ENCODE measurements at regions not wholly inside any gene's neighbourhood (a gene's known extent, or its start where the extent isn't known, plus 50 kb on each side); places are given as distances from the start of the nearest gene placed in this dataset.

DNA sequence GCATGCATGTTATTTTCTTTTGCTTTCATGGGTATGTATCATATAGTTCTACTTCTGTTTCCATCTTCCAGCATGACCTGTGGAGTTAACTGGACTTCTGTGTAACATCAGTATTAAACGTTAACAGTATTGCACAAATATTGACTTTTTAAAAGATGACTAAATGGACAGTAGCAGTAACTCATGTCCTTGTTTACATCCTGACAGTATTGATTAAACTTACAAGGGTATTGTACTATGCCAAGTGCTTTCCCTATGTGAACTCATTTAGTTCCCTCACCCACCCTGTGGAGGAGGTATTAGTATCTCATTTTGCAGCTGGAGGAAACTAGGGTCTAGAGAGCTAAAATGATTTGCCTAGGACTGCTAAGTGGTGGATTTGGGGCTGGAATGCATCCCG lies 128.7 kb upstream of the SLC10A2 start:
- H3K27me3 ChIP-seq (ENCODE audit: control insufficient read depth, insufficient read depth, low read length): no peaks in the 10 kb centered on the region
- H3K36me3 ChIP-seq (ENCODE audit: control insufficient read depth, insufficient read depth, low read length): no peaks in the 10 kb centered on the region
- DNase-seq (ENCODE audit: low read depth, low spot score): no peak
- H3K27ac ChIP-seq (ENCODE audit: low read length): no peak overlapping the region
- H3K4me1 ChIP-seq (ENCODE audit: control insufficient read depth, insufficient read depth, low read length): no peaks in the 10 kb centered on the region
- no CpG with 5 or more reads among the region's 2 CpGs for WGBS (ENCODE audit: insufficient coverage, insufficient read length)
- H3K9me3 ChIP-seq (ENCODE audit: control insufficient read depth, insufficient read depth, low read length): no peaks in the 10 kb centered on the region
- no peak overlapping the region for H3K4me3 ChIP-seq (ENCODE audit: low read length)

GRCh38 chr13:103192511-103193135 lies 126.4 kb upstream of the SLC10A2 start:
- Histone ChIP-seq H3K9me3 (ENCODE audit: control insufficient read depth, insufficient read depth, low read length) (no peaks in the 10 kb centered on the region), H3K27me3 (ENCODE audit: control insufficient read depth, insufficient read depth, low read length) (no peaks in the 10 kb centered on the region), H3K4me3 (ENCODE audit: low read length) (no peak overlapping the region), H3K4me1 (ENCODE audit: control insufficient read depth, insufficient read depth, low read length) (no peaks in the 10 kb centered on the region), H3K27ac (ENCODE audit: low read length) (no peak overlapping the region), H3K36me3 (ENCODE audit: control insufficient read depth, insufficient read depth, low read length) (no peaks in the 10 kb centered on the region)
- no CpG with 5 or more reads among the region's 1 CpG for WGBS (ENCODE audit: insufficient coverage, insufficient read length)
- no peak for DNase-seq (ENCODE audit: low read depth, low spot score)

DNA sequence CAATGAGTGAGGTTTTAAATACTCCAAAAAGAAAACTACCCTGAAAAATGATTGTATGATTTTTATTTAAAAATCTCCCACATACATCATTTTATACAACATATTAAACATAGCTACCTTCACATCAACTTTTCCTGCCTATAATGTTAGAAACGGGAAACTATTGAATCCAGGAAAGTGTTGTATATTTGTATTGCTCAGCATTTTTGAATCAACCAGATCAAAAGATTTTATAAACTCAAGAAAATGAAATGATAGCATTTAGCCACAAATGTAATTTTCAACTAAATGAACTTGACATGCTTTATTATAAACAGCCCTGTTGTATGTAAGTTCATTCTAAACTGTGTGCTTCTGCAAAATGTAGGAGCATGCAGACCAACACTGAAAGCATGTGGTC lies 124.6 kb upstream of the SLC10A2 start:
- H3K36me3 ChIP-seq (ENCODE audit: control insufficient read depth, insufficient read depth, low read length): no peaks in the 10 kb centered on the region
- no CpG with 5 or more reads among the region's 1 CpG for WGBS (ENCODE audit: insufficient coverage, insufficient read length)
- H3K9me3 ChIP-seq (ENCODE audit: control insufficient read depth, insufficient read depth, low read length): no peaks in the 10 kb centered on the region
- no peaks in the 10 kb centered on the region for H3K4me1 ChIP-seq (ENCODE audit: control insufficient read depth, insufficient read depth, low read length)
- H3K4me3 ChIP-seq (ENCODE audit: low read length): no peak overlapping the region
- H3K27ac ChIP-seq (ENCODE audit: low read length): no peak overlapping the region
- no peak for DNase-seq (ENCODE audit: low read depth, low spot score)
- no peaks in the 10 kb centered on the region for H3K27me3 ChIP-seq (ENCODE audit: control insufficient read depth, insufficient read depth, low read length)

DNA sequence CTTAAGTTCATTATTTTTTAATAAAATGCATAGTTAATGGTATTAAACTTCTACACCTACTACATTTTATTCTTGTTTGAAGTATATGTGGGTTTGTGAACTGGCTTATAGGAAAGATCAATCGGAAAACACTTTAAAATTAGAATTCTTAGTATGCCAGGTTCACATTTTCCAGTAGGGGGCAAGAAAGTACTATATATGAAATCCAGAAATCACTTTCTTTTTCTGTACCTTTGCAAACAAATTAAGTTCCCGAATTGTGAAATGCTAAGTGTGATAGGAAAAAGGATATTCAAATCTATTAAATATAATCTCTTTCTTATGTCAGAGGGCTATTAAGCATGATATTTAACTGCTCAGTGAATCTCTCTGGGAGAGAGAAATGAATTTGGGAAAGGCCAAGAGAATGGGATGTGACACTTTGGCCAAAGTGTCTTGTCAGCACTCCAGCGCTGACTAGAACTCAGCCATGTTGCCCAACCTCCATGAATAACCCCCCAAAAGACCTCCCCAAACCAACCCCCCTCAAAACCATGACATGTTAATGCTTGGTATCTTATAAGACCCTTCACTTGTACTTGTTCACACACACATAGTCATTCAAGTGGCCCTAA lies 122.6 kb upstream of the SLC10A2 start:
- DNase-seq (ENCODE audit: low read depth, low spot score): no peak
- H3K36me3 ChIP-seq (ENCODE audit: control insufficient read depth, insufficient read depth, low read length): no peaks in the 10 kb centered on the region
- no CpG with 5 or more reads among the region's 3 CpGs for WGBS (ENCODE audit: insufficient coverage, insufficient read length)
- H3K4me3 ChIP-seq (ENCODE audit: low read length): no peak overlapping the region
- no peak overlapping the region for H3K27ac ChIP-seq (ENCODE audit: low read length)
- no peaks in the 10 kb centered on the region for H3K4me1 ChIP-seq (ENCODE audit: control insufficient read depth, insufficient read depth, low read length)
- no peaks in the 10 kb centered on the region for H3K27me3 ChIP-seq (ENCODE audit: control insufficient read depth, insufficient read depth, low read length)
- H3K9me3 ChIP-seq (ENCODE audit: control insufficient read depth, insufficient read depth, low read length): no peaks in the 10 kb centered on the region

GRCh38 chr13:103187721-103188156 lies 121.5 kb upstream of the SLC10A2 start:
- Histone ChIP-seq H3K36me3 (ENCODE audit: control insufficient read depth, insufficient read depth, low read length) (no peaks in the 10 kb centered on the region), H3K27ac (ENCODE audit: low read length) (no peak overlapping the region), H3K27me3 (ENCODE audit: control insufficient read depth, insufficient read depth, low read length) (no peaks in the 10 kb centered on the region), H3K4me3 (ENCODE audit: low read length) (no peak overlapping the region), H3K4me1 (ENCODE audit: control insufficient read depth, insufficient read depth, low read length) (no peaks in the 10 kb centered on the region), H3K9me3 (ENCODE audit: control insufficient read depth, insufficient read depth, low read length) (no peaks in the 10 kb centered on the region)
- DNase-seq (ENCODE audit: low read depth, low spot score): no peak
- WGBS (ENCODE audit: insufficient coverage, insufficient read length): no CpG with 5 or more reads among the region's 10 CpGs

- H3K4me3 ChIP-seq (ENCODE audit: low read length): no peak overlapping the region
- H3K9me3 ChIP-seq (ENCODE audit: control insufficient read depth, insufficient read depth, low read length): no peaks in the 10 kb centered on the region
- H3K4me1 ChIP-seq (ENCODE audit: control insufficient read depth, insufficient read depth, low read length): no peaks in the 10 kb centered on the region
- WGBS (ENCODE audit: insufficient coverage, insufficient read length): no CpG with 5 or more reads among the region's 2 CpGs
- H3K27ac ChIP-seq (ENCODE audit: low read length): no peak overlapping the region
- no peaks in the 10 kb centered on the region for H3K36me3 ChIP-seq (ENCODE audit: control insufficient read depth, insufficient read depth, low read length)
- no peak for DNase-seq (ENCODE audit: low read depth, low spot score)
- H3K27me3 ChIP-seq (ENCODE audit: control insufficient read depth, insufficient read depth, low read length): no peaks in the 10 kb centered on the region
These were observed 118.2 kb upstream of the SLC10A2 start for GRCh38 chr13:103184413-103184812.

DNA sequence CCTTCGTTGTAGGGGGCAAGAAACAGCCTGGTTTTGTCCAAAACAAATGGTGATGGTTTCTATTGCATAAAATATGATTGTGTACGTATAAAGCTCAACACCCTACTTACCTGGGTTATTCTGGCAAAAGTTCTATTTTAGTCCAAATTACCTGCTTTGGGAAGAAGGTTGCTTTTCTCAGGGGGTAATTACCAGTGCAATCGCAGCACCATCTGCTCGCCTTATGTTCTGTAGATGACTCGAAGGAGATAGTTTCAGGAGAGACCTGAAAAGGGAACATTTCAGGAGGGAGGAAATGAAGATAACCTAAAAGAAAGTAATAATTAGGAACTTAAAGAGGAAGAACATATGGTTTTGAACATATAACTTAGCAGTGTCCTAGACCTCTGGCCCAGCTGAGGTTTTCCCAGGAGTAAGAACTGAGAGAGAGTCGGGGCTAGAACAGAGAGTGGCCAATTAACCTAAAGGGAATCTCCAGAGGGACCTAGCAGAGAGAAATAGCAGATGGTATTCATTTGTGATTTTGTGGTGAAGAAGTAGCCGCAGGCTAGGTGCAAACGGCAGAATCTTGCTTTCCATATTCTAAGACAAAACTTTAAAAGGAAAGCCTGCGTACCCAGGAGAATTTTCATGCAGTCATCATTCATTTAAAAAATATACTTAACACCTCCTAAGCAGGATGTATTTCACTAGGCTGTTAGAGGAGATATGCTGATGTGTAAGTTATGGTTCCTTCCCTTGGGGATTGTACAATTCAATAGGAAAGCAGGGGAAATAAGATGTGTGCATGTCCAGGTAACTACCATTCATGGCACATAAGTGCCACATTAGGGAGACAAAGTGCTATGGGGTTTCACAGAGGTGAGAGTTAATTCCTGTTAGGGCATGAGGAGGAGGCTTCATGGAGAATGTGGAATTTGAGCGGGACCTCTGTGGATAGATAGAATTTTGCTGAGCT lies 113.0 kb upstream of the SLC10A2 start:
- no peak overlapping the region for H3K27ac ChIP-seq (ENCODE audit: low read length)
- DNase-seq (ENCODE audit: low read depth, low spot score): no peak
- H3K27me3 ChIP-seq (ENCODE audit: control insufficient read depth, insufficient read depth, low read length): no peaks in the 10 kb centered on the region
- no peak overlapping the region for H3K4me3 ChIP-seq (ENCODE audit: low read length)
- no peaks in the 10 kb centered on the region for H3K4me1 ChIP-seq (ENCODE audit: control insufficient read depth, insufficient read depth, low read length)
- H3K36me3 ChIP-seq (ENCODE audit: control insufficient read depth, insufficient read depth, low read length): no peaks in the 10 kb centered on the region
- H3K9me3 ChIP-seq (ENCODE audit: control insufficient read depth, insufficient read depth, low read length): no peaks in the 10 kb centered on the region
- WGBS (ENCODE audit: insufficient coverage, insufficient read length): no CpG with 5 or more reads among the region's 10 CpGs

DNA sequence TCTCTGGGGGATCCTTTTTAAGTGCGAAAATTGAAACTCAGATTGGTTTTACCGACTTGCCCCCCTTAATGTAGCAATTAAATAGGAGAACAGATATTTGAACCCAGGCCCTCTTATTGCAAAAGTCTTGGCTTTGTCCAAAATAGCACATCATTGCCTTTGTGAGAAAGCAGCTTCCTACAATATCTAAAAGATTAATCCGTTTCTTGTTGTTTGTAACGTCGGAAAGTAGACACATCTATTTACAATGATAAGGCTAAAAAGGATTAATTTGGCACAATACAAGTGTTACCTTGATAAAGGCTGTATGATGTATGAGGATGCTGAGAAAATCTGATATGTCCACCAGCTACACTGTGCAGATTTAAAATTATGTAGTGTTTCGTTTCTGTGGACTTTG lies 108.7 kb upstream of the SLC10A2 start:
- no peak overlapping the region for H3K4me3 ChIP-seq (ENCODE audit: low read length)
- no CpG with 5 or more reads among the region's 6 CpGs for WGBS (ENCODE audit: insufficient coverage, insufficient read length)
- no peak for DNase-seq (ENCODE audit: low read depth, low spot score)
- H3K36me3 ChIP-seq (ENCODE audit: control insufficient read depth, insufficient read depth, low read length): no peaks in the 10 kb centered on the region
- H3K27me3 ChIP-seq (ENCODE audit: control insufficient read depth, insufficient read depth, low read length): no peaks in the 10 kb centered on the region
- H3K4me1 ChIP-seq (ENCODE audit: control insufficient read depth, insufficient read depth, low read length): no peaks in the 10 kb centered on the region
- H3K27ac ChIP-seq (ENCODE audit: low read length): no peak overlapping the region
- no peaks in the 10 kb centered on the region for H3K9me3 ChIP-seq (ENCODE audit: control insufficient read depth, insufficient read depth, low read length)

- H3K36me3 ChIP-seq (ENCODE audit: control insufficient read depth, insufficient read depth, low read length): no peaks in the 10 kb centered on the region
- no CpG with 5 or more reads among the region's 16 CpGs for WGBS (ENCODE audit: insufficient coverage, insufficient read length)
- H3K27ac ChIP-seq (ENCODE audit: low read length): no peak overlapping the region
- no peaks in the 10 kb centered on the region for H3K9me3 ChIP-seq (ENCODE audit: control insufficient read depth, insufficient read depth, low read length)
- DNase-seq (ENCODE audit: low read depth, low spot score): no peak
- no peaks in the 10 kb centered on the region for H3K27me3 ChIP-seq (ENCODE audit: control insufficient read depth, insufficient read depth, low read length)
- no peaks in the 10 kb centered on the region for H3K4me1 ChIP-seq (ENCODE audit: control insufficient read depth, insufficient read depth, low read length)
- H3K4me3 ChIP-seq (ENCODE audit: low read length): no peak overlapping the region
These were observed 102.8 kb upstream of the SLC10A2 start for GRCh38 chr13:103168901-103169508.

DNA sequence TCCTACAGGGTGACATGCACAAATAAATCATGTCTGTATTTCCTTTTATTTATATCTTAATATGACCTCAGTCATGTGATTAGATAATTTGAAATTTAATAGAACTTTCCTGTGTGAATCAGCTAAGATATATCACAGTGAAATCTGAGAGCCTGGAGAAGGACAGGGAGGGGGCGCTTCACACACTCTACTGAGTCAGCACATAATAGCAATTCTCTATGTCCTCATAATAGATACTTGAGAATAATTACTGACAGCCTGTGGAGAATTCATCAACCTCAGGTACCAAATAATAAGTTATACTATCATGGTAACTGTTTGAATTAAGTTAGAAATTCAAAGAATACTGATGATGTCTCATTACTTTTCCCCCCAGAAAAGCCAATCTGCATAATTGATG lies 98.0 kb upstream of the SLC10A2 start:
- no peak overlapping the region for H3K4me3 ChIP-seq (ENCODE audit: low read length)
- no peaks in the 10 kb centered on the region for H3K9me3 ChIP-seq (ENCODE audit: control insufficient read depth, insufficient read depth, low read length)
- H3K27ac ChIP-seq (ENCODE audit: low read length): no peak overlapping the region
- no CpG with 5 or more reads among the region's 1 CpG for WGBS (ENCODE audit: insufficient coverage, insufficient read length)
- no peak for DNase-seq (ENCODE audit: low read depth, low spot score)
- no peaks in the 10 kb centered on the region; the same call in 1 of the 2 replicates for H3K4me1 ChIP-seq (ENCODE audit: control insufficient read depth, insufficient read depth, low read length)
- no peaks in the 10 kb centered on the region for H3K27me3 ChIP-seq (ENCODE audit: control insufficient read depth, insufficient read depth, low read length)
- no peaks in the 10 kb centered on the region for H3K36me3 ChIP-seq (ENCODE audit: control insufficient read depth, insufficient read depth, low read length)

All from iPS DF 6.9 (cell line).